Putamen (tissue), 1 donor: ENCODE measurements at regions not wholly inside any gene's neighbourhood (a gene's known extent, or its start where the extent isn't known, plus 50 kb on each side); places are given as distances from the start of the nearest gene placed in this dataset.
"Not testable (repeated sequence)": the region's sequence is repeated elsewhere in the genome, so short reads cannot be mapped to it uniquely, and the experiment has no call there.

Source experiments
- DNase-seq: peaks from one replicate; pipeline ENCODE4 v3.0.0-alpha.2; 2016; ENCODE audit warnings: low spot score

DNA sequence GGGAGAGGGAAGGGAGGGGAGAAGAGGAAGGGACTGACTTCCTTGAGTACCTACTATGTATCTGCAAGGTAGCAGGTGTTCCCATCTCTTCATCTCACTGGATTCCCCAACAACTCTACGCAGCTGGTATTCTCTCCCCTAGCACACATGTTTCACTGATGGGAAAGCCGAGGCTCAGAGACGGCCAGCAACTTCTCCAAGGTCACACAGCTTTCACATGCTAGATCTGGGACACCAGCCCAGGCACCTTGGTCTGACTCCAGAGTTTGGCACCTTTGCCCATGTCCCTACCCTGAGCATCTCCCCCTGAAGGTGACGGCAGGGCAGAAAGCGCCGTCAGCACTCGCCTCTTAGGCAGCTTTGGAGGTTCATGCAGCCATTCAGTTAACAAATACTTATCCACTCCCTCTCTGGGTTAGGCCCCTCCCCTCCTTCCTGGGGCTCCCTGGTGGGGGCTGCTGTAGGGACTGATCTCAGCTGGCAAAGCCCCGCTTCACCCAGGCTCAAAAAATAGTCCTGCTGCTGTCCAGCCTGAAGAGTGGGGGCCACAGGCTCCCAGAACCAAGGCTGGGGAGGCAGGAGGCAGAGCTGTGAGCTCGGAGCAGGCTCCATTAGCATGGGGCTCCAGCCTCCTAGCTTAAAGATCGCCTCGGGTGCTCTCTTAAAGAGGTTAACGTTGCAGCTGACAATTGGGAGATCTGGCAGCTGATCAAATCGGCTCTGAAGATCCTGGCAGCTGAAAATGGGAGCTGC, 79.4 kb downstream of the IGLL1 start:
- no peak for DNase-seq

- no peak for DNase-seq
Measured at GRCh38 chr22:23499845-23500500, 80.1 kb downstream of the IGLL1 start.

DNA sequence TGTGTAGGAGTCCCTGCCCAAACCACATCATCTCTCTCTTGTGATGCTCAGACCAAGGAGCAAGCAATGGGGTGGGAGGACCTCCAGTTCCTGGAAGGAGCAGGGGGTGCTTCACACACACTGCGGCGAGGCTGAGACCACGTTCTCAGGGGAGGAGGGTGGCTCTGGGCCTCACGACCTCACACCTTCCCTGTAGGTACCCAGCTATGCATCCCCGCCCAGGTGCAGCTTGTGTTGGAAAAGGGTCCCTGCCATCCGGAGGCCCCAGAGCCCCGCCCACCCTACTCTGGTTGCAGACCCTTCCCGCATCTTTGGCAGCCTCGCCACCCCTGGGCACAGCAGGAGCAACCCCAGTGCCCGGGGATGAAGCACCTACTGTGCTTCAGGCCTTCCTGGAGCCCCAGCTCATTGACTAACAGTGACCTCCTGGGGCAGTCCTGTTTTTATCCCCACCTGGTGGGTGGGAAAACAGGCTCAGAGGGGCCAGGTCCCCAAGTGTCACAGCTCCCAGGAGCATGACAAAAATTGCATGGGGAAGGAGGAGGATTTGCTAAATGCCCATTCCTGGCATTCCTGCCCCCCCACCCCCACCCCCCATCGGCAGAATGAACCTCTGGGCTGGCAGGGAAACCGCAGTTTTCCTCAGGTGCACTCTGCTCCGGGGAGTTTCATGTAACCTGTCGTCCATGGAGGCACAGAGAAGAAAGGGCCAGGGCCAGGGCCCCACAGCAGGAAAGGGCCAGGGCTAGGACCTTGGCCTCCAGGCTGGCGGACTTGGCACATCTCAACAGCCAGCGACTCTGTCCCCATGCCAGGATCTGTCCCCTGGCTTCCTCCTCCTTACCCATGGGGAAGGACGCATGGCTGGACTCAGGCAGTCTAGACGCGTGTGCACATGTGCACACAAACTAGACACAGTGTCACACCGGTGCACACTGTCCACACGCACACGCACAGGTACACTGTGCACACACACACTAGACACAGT, 81.0 kb downstream of the IGLL1 start:
- no peak for DNase-seq

DNA sequence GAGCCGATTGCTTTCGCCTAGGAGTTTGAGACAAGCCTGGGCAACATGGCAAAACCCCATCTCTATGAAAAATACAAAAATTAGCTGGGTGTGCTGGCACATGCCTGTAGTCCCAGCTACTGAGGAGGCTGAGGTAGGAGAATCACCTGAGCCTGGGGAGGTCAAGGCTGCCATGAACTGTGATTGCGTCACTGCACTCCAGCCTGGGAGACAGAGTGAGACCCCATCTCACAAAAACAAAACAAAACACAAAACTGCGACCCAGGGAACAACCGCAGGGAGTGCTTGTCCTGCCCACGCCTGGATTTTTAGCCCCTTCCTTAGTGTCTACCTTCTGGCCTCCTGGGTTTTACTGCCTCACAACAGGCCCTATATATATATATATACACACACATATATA, 82.2 kb downstream of the IGLL1 start:
- not testable (repeated sequence) for DNase-seq

GRCh38 chr22:23497016-23497885, 82.8 kb downstream of the IGLL1 start:
- no peak for DNase-seq

- no peak for DNase-seq
Measured at GRCh38 chr22:23496445-23496833, 83.7 kb downstream of the IGLL1 start.

- DNase-seq, result no peak
Measured at GRCh38 chr22:23495614-23496444, 84.3 kb downstream of the IGLL1 start.

DNA sequence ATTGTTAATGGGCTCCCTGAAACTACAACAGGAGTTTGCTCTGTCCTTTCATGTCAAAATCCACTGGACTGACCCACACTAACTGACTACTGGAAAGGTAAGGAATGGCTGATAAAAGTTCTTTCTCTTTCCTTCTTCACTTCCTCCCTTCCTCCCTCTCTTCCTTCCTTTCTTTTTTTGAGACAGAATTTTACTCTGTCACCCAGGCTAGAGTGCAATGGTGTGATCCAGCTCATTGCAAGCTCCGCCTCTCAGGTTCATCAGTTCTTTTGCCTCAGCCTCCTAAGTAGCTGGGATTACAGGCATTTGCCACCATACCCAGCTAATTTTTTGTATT, 85.2 kb downstream of the IGLL1 start:
- no peak for DNase-seq

GRCh38 chr22:23485490-23485889, 94.6 kb downstream of the IGLL1 start:
- DNase-seq, result no peak

- DNase-seq, result no peak
Measured at GRCh38 chr22:23484651-23485050, 95.4 kb downstream of the IGLL1 start.

DNA sequence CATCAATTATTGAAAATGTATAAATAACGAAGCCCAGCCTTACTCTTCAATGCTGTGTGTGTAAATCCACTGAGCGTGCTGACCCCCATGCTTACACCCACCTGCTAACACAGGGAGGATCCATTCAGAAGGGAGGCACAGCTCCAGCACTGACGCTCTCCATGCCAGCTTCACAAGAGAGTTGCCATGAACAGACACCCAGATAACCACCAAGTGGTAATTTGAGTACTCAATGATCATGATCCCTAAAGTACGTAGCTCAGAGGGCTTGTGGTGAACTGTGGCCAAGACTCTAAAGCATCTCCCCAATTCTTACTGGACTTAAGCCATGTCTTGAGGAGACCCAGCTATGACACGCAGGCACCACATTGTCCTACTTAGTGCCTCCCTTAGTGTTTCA, 98.7 kb downstream of the IGLL1 start:
- DNase-seq, result no peak

DNA sequence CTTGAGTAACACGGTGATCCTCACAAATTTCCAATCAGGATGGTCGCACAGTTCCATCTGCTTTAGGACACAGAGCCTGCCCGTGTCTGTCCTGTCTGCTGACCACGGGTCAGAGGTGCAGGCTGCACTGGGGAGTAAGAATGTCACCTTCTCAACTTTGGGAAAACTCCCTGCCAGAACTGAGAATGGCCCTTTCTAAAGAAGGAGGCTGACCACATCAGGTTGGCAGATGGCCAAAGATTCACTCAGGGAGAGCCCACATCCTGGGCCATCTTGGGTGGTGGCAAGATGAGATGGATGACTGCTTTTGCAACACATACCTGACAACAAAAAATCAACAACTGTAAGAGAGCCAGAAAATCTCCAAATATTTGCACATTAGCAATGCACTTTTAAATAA, 101.9 kb downstream of the IGLL1 start:
- no peak for DNase-seq

- not testable (repeated sequence) for DNase-seq
Measured at GRCh38 chr22:23474531-23474930, 105.6 kb downstream of the IGLL1 start.

DNA sequence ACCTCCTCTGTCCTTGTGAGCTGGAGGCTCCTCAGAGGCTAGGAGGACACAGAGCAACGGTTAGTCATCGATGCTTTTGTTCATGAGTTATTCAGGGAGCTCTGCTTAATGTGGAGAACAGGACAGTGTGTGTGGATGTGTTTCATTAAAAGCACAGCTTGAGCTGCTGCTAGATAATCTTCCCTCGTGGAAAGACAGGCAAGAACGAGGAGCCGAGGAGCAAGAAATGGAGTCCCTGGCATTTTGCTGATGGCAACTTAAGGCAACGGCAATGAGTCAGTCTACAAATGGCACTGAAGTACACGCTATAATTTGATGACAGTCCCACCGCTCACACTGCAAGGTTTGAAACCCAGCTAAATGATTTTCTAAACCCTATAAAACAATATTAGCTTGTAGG, 106.2 kb downstream of the IGLL1 start:
- DNase-seq, result no peak

DNA sequence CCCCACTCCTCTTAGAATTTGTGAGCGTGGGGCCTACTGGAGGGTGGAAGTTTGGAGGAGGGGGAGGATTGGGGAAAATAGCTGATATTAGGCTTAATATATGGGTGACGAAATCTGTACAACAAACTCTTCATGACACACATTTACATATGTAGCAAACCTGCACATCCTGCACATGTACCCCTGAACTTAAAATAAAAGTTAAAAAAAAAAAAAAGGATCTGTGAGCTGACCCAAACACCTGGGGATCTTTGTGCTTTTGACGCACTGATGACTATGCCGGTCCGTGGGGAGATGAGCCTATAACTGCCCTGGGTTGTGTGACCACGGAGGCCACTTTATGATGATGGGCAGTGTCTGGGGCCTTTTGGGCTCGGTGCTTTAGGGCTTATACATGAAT, 107.7 kb downstream of the IGLL1 start:
- not testable (repeated sequence) for DNase-seq

GRCh38 chr22:23471698-23472097, 108.4 kb downstream of the IGLL1 start:
- no peak for DNase-seq

DNA sequence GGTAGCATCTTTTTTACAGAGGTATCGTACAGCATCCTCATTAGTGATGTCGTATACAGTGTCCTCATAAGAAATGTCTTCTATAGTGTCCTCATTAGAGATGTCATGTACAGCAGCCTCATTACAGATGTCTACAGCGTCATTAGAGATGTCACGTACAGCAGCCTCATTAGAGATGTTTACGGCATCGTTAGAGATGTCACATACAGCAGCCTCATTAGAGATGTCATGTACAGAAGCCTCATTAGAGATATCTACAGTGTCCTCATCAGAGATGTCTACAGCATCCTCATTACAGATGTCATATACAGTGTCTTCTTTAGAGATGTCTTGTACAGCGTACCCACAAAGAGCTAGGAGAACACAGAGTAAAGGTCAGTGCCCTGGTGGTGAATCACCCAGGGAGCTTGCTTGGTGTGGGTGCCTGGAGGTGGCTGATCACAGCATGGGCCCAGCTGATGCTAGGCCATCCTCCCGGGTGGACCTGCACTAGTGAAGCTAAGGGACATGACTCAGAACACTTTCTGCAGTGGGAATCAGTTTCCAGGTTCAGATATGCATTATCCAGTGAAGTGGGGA, 109.2 kb downstream of the IGLL1 start:
- no peak for DNase-seq

DNA sequence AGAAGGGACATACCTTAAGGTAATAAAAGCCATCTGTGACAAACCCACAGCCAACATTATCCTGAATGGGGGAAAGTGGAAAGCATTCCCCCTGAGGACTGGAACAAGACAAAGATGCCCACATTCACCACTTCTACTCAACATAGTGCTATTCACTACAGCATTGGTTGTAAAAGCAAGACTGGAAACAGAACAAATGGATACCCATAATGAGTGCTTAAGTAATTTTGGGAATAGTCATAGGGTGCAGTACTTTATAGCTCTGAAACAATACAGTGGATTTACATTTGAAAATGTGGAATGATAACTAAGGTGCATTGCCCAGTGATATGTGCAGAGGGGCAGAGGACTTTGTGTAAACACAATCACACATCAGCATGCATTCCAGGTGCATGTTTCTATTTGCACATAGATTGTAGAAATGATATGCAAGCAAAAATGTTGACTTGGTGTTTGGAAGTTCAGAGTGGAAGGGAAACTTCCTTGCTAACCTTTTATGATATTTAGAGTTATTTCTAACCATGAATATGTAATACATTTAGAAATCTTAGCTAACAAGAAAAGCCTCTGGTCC, 112.3 kb downstream of the IGLL1 start:
- no peak for DNase-seq

DNA sequence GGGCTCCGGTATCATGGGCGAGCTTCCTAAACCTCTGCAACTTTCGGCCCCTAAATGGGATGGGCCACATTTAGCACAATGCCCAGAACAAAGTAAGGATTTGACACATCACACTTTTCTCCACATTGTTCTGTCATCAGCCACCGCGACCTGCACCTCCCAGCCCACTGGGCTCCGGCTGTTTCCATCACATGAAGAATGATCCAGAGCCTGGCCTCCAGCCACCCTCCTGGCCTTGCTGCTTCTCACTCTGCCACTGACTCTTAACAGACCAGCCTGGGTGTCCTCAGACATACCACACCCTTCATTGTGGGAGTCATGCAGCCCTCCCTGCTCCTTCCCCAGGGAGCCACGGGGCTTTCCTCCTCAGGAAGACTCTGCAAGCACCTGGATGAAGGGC, 113.7 kb downstream of the IGLL1 start:
- DNase-seq, result no peak

GRCh38 chr22:23464796-23465195, 115.3 kb downstream of the IGLL1 start:
- peak; percentile 2 for DNase-seq
